Type B pancreatic cell (in vitro differentiated cells): ENCODE measurements at regions not wholly inside any gene's neighbourhood (a gene's known extent, or its start where the extent isn't known, plus 50 kb on each side); places are given as distances from the start of the nearest gene placed in this dataset.

Source experiments
- DNase-seq: peaks from one replicate; pipeline ENCODE4 v3.0.0; 2021; ENCODE audit warnings: mixed read lengths; ENCODE audit not compliant: unreplicated experiment; ENCODE audit errors: extremely low spot score
- H3K27ac Mint-ChIP-seq: 2 replicates; pipeline ENCODE4 v1.8.0; 2021; ENCODE audit warnings: mild to moderate bottlenecking, mixed read lengths
- H3K27me3 Mint-ChIP-seq: 2 replicates; pipeline ENCODE4 v1.8.0; 2021; ENCODE audit warnings: mixed read lengths
- H3K36me3 Mint-ChIP-seq: 2 replicates; pipeline ENCODE4 v1.8.0; 2021; ENCODE audit warnings: mixed read lengths
- H3K4me1 Mint-ChIP-seq: one replicate; pipeline ENCODE4 v1.8.0; 2021; ENCODE audit warnings: mixed read lengths; ENCODE audit not compliant: unreplicated experiment
- H3K4me3 Mint-ChIP-seq: 2 replicates; pipeline ENCODE4 v1.8.0; 2021; ENCODE audit warnings: mild to moderate bottlenecking, mixed read lengths
- H3K9me3 Mint-ChIP-seq: 2 replicates; pipeline ENCODE4 v1.8.0; 2021; ENCODE audit warnings: mixed read lengths
- TF ChIP-seq, protein P1 (sequence below): fragments of 200-600 bp; sonication (generic); conservative IDR thresholded peaks from 2 replicates; pipeline ENCODE4 v1.5.0; 2021; ENCODE audit warnings: antibody characterized with exemption, mild to moderate bottlenecking

DNA sequence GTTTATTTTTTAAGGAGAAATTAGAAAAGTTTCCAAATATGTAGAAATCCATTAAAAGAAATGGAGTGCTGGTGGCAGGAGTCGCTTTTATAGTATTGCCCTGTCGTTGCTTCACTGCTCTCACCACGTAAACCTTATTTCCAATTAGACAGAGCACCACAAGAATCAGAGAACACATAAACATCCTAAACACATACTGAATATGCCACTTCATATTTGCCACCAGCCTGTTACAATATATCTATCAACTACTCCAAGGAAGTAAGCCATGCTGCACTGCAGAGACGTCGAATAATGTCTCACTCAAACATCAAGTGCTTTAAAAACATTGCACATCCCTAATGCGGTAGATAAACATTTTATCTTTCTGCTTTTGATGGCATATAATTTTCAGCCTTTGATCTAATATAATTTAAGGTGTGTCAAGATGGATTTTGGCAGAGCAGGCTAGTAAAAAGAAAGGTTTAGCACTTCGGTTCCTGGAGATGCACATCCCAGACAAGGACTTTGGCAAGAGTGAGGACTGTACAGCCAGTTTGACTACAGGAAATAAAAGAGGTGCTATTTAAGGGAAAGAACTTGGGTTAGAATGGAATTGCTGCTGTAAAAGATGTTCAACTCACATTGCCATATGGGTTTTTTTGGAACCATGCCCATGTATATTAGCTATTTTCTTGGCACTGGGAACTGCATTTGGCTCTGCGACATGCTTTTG, 932.3 kb downstream of the EFNB2 start:
- Mint-ChIP-seq H3K27ac (no peak overlapping the region), H3K9me3 (peaks cover 4% of the 10 kb centered on the region), H3K4me3 (no peak overlapping the region), H3K36me3 (no peaks in the 10 kb centered on the region), H3K4me1 (no peaks in the 10 kb centered on the region), H3K27me3 (no peaks in the 10 kb centered on the region)
- TF ChIP-seq, protein P1, sequence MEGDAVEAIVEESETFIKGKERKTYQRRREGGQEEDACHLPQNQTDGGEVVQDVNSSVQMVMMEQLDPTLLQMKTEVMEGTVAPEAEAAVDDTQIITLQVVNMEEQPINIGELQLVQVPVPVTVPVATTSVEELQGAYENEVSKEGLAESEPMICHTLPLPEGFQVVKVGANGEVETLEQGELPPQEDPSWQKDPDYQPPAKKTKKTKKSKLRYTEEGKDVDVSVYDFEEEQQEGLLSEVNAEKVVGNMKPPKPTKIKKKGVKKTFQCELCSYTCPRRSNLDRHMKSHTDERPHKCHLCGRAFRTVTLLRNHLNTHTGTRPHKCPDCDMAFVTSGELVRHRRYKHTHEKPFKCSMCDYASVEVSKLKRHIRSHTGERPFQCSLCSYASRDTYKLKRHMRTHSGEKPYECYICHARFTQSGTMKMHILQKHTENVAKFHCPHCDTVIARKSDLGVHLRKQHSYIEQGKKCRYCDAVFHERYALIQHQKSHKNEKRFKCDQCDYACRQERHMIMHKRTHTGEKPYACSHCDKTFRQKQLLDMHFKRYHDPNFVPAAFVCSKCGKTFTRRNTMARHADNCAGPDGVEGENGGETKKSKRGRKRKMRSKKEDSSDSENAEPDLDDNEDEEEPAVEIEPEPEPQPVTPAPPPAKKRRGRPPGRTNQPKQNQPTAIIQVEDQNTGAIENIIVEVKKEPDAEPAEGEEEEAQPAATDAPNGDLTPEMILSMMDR: no peak
- DNase-seq: no peak

DNA sequence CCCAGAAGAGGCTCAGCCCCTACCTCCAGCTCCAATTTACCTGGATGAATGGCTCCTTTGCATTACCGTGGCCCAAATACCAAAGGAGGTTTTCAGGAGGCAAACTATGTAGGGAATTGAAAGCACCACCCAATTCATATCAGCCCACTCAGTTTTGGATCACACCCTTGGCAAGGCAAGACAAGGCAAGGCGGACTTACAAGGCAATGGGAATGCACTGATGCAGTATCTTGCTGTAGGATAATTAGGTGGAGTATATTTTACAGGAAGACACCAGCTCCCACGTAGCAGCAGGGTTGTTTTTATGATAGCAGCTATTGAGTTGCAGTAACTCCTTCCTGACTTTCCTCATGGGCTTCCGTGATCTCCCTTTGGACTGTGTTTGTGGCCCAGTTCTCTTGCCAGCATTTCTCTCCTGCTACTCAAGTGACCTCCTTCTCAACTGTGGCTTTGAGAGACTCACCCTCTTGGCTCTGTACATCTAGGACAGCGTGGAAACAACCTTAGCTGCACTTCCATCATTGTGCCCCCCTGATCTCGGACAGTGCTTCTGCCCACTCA, 935.9 kb downstream of the EFNB2 start:
- Mint-ChIP-seq H3K4me1 (peaks cover 7% of the 10 kb centered on the region), H3K36me3 (no peaks in the 10 kb centered on the region), H3K27me3 (no peaks in the 10 kb centered on the region), H3K4me3 (no peak overlapping the region), H3K27ac (no peak overlapping the region), H3K9me3 (peaks cover 4% of the 10 kb centered on the region)
- no peak for DNase-seq
- TF ChIP-seq, protein P1: no peak

DNA sequence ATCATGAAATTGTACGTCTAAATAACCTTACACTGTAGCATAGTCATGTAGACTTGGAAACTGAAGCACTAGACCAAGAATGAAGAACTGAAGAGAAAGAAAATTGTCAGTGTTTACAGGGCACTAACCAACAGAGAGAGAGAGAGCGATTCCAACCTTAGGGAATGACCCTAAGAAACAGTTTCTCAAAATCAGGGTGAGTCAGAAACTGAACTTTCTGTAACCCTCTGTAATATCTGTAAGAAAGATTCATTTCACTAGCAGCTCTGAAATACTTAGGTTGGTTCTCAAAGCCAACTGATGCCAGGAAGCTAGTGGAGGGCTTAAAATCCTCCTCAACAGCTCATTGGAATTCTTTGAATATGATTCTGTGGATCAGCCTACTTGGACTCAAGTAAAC, 936.9 kb downstream of the EFNB2 start:
- Mint-ChIP-seq H3K9me3 (peaks cover 4% of the 10 kb centered on the region), H3K4me3 (no peak overlapping the region), H3K4me1 (peaks cover 8% of the 10 kb centered on the region), H3K36me3 (no peaks in the 10 kb centered on the region), H3K27ac (no peak overlapping the region), H3K27me3 (no peaks in the 10 kb centered on the region)
- TF ChIP-seq, protein P1: no peak
- DNase-seq: no peak

DNA sequence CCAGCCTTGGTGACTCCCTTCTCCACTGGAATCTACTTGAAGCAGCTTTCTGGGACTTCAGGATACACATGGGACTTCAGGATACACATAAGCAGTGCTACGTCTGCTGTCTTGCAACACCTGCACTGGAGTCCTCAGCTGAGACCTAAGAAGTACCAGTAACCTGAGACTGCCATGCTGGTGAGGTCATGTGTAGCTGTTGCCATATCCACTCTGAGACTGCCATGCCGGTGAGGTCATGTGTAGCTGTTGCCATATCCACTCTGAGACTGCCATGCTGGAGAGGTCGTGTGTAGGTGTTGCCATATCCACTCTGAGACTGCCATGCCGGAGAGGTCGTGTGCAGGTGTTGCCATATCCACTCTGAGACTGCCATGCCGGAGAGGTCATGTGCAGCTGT, 937.9 kb downstream of the EFNB2 start:
- TF ChIP-seq, protein P1: no peak
- no peak for DNase-seq
- Mint-ChIP-seq H3K4me3 (no peak overlapping the region), H3K4me1 (peaks cover 8% of the 10 kb centered on the region), H3K9me3 (peaks cover 4% of the 10 kb centered on the region), H3K27ac (no peak overlapping the region), H3K36me3 (no peaks in the 10 kb centered on the region), H3K27me3 (no peaks in the 10 kb centered on the region)

DNA sequence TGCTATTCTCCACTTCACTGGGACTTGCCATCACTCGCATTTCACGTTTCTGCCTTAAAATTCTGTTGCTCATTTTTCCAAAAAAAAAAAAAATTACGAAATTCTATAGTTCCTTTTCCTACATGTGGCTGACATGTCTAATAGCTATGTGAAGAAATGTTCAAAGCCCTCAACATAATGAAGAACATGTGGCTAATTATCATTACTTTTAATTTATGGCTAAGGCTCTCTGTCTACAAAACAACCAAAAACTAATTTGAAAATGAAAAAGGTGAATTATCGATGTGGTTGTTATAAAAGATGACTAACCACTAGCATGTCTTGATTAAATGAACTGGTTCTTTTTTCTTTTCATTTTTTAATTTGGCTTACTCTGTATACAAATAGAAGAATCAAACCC, 940.0 kb downstream of the EFNB2 start:
- H3K27ac Mint-ChIP-seq: no peak overlapping the region
- peaks cover 3% of the 10 kb centered on the region for H3K9me3 Mint-ChIP-seq
- DNase-seq: no peak
- no peaks in the 10 kb centered on the region for H3K36me3 Mint-ChIP-seq
- H3K4me1 Mint-ChIP-seq: peaks cover 8% of the 10 kb centered on the region
- H3K27me3 Mint-ChIP-seq: no peaks in the 10 kb centered on the region
- TF ChIP-seq, protein P1: no peak
- no peak overlapping the region for H3K4me3 Mint-ChIP-seq
